Neural progenitor cell (in vitro differentiated cells): ENCODE measurements at regions not wholly inside any gene's neighbourhood (a gene's known extent, or its start where the extent isn't known, plus 50 kb on each side); places are given as distances from the start of the nearest gene placed in this dataset.

Experiments
- EZH2 ChIP-seq: fragments of 200-600 bp; sonication (generic); IDR thresholded peaks from 2 replicates; pipeline ENCODE4 v1.6.1; 2017; ENCODE audit warnings: antibody characterized with exemption, mild to moderate bottlenecking, moderate library complexity
- TF ChIP-seq, protein P1 (sequence below): fragments of 200-600 bp; sonication (generic); IDR thresholded peaks from 2 replicates; pipeline ENCODE4 v1.5.1; 2017; ENCODE audit warnings: antibody characterized with exemption, mild to moderate bottlenecking

DNA sequence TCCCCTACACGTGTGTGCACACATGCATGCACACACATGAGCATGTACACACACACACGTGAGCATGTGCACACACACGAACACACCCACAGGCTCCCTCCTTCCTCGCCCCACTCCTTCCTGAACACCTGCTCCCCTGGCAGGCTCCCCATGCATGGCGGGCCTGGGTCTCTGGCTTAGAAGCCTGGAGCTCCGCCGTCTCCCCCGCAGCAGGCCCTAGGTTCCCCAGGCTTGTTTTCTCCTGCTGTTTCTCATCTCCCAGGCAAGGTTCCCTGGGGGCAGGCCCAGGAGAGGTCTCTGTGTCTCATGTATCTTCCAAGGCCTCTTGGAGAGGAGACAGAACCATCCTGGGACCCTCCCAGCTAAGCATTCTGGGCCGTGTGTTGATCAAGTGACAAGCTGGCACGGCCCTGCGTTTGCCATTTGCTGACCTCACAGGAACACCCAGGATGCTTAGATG lies 202.3 kb upstream of the CIBAR2 start:
- TF ChIP-seq, protein P1, sequence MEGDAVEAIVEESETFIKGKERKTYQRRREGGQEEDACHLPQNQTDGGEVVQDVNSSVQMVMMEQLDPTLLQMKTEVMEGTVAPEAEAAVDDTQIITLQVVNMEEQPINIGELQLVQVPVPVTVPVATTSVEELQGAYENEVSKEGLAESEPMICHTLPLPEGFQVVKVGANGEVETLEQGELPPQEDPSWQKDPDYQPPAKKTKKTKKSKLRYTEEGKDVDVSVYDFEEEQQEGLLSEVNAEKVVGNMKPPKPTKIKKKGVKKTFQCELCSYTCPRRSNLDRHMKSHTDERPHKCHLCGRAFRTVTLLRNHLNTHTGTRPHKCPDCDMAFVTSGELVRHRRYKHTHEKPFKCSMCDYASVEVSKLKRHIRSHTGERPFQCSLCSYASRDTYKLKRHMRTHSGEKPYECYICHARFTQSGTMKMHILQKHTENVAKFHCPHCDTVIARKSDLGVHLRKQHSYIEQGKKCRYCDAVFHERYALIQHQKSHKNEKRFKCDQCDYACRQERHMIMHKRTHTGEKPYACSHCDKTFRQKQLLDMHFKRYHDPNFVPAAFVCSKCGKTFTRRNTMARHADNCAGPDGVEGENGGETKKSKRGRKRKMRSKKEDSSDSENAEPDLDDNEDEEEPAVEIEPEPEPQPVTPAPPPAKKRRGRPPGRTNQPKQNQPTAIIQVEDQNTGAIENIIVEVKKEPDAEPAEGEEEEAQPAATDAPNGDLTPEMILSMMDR, result no peak
- no peak for TF ChIP-seq EZH2
